H1 (cell line): ENCODE measurements at regions not wholly inside any gene's neighbourhood (a gene's known extent, or its start where the extent isn't known, plus 50 kb on each side); places are given as distances from the start of the nearest gene placed in this dataset.

Experiments
- ATF3 ChIP-seq: IDR thresholded peaks from 2 replicates; pipeline ENCODE4 v1.6.1; 2011; ENCODE audit warnings: low read depth, mild to moderate bottlenecking, low read length; ENCODE audit not compliant: insufficient read depth
- CHD7 ChIP-seq: fragments of 300-600 bp; sonication (generic); IDR thresholded peaks from 2 replicates; pipeline ENCODE4 v1.7.1; 2012; ENCODE audit warnings: low read length, moderate library complexity, mild to moderate bottlenecking, inconsistent platforms; ENCODE audit not compliant: insufficient replicate concordance
- CTCF ChIP-seq, 3 experiments: IDR thresholded peaks; 1 replicate in 2 of 3; 2 replicates in 1 of 3; pipeline versions ENCODE4 v1.5.1 to v1.6.1; 2011; ENCODE audit warnings: low read length in 3 of 3, mild to moderate bottlenecking in 3 of 3, inconsistent platforms in 2 of 3, low read depth in 1 of 3, moderate library complexity in 1 of 3; ENCODE audit not compliant: insufficient read depth in 1 of 3; ENCODE audit errors: control extremely low read depth in 1 of 3
- HDAC6 ChIP-seq: IDR thresholded peaks from one replicate; pipeline ENCODE4 v1.7.1; 2012; ENCODE audit warnings: low read depth, mild to moderate bottlenecking, inconsistent platforms, low read length, moderate library complexity
- MAX ChIP-seq: IDR thresholded peaks from 2 replicates; pipeline ENCODE4 v1.6.1; 2012; ENCODE audit warnings: inconsistent platforms
- TCF12 ChIP-seq: IDR thresholded peaks from 2 replicates; pipeline ENCODE4 v1.6.1; 2011; ENCODE audit warnings: low read depth, mild to moderate bottlenecking, low read length

GRCh38 chr6:121810158-121811032, 374.9 kb downstream of the GJA1 start (continued):
- TF ChIP-seq CTCF (IDR thresholded peaks at IDR 0.05; ENCODE audit: control extremely low read depth in 1 of 3, insufficient read depth in 1 of 3, low read depth in 1 of 3, low read length in 3 of 3) (no peak), ATF3 (no peak), MAX (no peak), TCF12 (no peak), CHD7 (no peak), HDAC6 (no peak)
